ENCODE measurements at regions not wholly inside any gene's neighbourhood (a gene's known extent, or its start where the extent isn't known, plus 50 kb on each side); places are given as distances from the start of the nearest gene placed in this dataset.
"Not testable (repeated sequence)": the region's sequence is repeated elsewhere in the genome, so short reads cannot be mapped to it uniquely, and the experiment has no call there.

DNA sequence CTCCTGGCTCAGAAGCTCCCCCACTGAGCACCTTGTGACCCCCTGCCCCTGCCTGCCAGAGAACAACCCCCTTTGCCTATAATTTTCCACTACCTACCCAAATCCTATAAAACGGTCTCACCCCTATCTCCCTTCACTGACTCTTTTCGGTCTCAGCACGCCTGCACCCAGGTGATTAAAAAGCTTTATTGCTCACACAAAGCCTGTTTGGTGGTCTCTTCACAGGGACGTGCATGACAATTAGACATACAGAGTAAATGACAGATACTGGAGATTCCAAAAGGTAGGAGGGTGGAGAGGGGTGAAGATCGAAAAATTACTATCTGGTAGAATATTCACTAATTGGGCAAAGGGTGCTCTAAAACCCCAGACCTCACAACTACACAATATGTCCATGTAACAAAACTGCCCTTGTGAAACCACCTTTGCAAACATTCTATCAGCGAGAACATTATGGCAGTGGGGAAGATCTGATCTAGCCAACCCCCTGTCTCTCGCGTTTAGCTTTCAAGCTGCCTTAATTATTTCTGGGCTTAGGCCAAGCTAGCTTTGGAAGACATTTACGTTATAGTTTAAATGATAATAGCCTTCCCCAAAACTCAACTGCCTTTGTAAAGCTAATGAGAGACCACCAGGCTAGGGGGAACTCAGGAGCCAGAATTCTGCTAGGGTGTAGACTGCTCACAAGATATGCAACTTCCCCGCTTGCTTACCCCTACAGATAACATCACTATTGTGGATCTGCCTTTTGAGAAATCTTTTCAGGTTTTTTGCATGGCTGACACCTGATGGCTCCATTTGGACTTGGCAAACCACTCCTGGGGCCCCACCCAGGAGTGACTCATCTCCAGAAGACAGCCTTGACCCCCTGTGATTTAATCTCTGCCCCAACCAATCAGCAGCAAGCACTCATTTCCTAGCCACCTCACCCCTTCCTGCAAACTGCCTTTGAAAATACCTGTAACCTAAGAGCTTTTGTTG is 1534.0 kb upstream of the SPRY2 start:
- DNase-seq = no peak
- WGBS (ENCODE audit: insufficient coverage, low lambda C conversion rate) = 58% methylated on average over 2 of the region's 10 CpGs
- H3K9me3 ChIP-seq (ENCODE audit: control insufficient read depth, low read depth, low read length) = no peaks in the 10 kb centered on the region
- no peaks in the 10 kb centered on the region for H3K4me1 ChIP-seq (ENCODE audit: control insufficient read depth, insufficient read depth, low read length)
- H3K4me3 ChIP-seq (ENCODE audit: low read length) = no peak overlapping the region
- no peak overlapping the region for H3K27ac ChIP-seq (ENCODE audit: low read length)
- H3K27me3 ChIP-seq (ENCODE audit: control insufficient read depth, insufficient read depth, low read length) = no peaks in the 10 kb centered on the region
- H3K36me3 ChIP-seq (ENCODE audit: control insufficient read depth, insufficient read depth, low read length) = no peaks in the 10 kb centered on the region

DNA sequence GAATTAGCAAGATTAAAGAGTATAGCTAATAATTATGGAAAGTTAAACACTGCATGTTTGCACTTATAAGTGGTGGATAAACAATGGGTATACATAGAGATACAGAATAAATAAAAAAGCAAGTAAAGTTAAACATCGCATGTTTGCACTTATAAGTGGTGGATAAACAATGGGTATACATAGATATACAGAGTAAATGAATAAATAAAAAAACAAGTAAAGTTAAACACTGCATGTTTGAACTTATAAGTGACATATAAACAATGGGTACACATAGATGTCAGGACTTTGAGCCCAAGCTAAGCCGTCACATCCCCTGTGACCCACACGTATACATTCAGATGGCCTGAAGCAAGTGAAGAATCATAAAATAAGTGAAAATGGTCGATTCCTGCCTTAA is 1533.3 kb upstream of the SPRY2 start:
- H3K4me1 ChIP-seq (ENCODE audit: control insufficient read depth, insufficient read depth, low read length) = no peaks in the 10 kb centered on the region
- no peaks in the 10 kb centered on the region for H3K9me3 ChIP-seq (ENCODE audit: control insufficient read depth, low read depth, low read length)
- H3K4me3 ChIP-seq (ENCODE audit: low read length) = no peak overlapping the region
- no peaks in the 10 kb centered on the region for H3K27me3 ChIP-seq (ENCODE audit: control insufficient read depth, insufficient read depth, low read length)
- WGBS (ENCODE audit: insufficient coverage, low lambda C conversion rate) = 50% methylated on average over 1 of the region's 4 CpGs
- DNase-seq = no peak
- H3K27ac ChIP-seq (ENCODE audit: low read length) = no peak overlapping the region
- no peaks in the 10 kb centered on the region for H3K36me3 ChIP-seq (ENCODE audit: control insufficient read depth, insufficient read depth, low read length)

DNA sequence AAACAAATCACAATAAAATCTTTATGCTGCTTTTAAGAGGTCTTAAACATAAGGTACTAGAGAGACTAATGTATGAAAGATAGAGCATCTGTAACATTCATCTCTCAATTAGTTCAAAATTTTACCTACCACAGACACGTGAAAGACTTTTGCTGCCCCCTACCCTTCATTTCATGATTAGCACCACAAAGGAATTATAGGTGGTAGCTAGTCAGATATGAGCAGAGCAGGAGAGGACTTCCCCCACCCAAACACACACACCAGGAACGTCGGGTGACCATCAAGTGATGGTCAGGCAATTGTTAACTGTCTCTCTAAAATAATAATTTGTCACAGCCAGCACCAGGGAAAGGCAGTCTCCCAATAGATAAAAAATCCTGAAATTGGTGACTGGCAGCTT is 1531.7 kb upstream of the SPRY2 start:
- no peaks in the 10 kb centered on the region for H3K9me3 ChIP-seq (ENCODE audit: control insufficient read depth, low read depth, low read length)
- H3K27me3 ChIP-seq (ENCODE audit: control insufficient read depth, insufficient read depth, low read length) = no peaks in the 10 kb centered on the region
- no peak overlapping the region for H3K4me3 ChIP-seq (ENCODE audit: low read length)
- no peak for DNase-seq
- no peaks in the 10 kb centered on the region for H3K36me3 ChIP-seq (ENCODE audit: control insufficient read depth, insufficient read depth, low read length)
- H3K27ac ChIP-seq (ENCODE audit: low read length) = no peak overlapping the region
- WGBS (ENCODE audit: insufficient coverage, low lambda C conversion rate) = no CpG with 5 or more reads among the region's 3 CpGs
- no peaks in the 10 kb centered on the region for H3K4me1 ChIP-seq (ENCODE audit: control insufficient read depth, insufficient read depth, low read length)

DNA sequence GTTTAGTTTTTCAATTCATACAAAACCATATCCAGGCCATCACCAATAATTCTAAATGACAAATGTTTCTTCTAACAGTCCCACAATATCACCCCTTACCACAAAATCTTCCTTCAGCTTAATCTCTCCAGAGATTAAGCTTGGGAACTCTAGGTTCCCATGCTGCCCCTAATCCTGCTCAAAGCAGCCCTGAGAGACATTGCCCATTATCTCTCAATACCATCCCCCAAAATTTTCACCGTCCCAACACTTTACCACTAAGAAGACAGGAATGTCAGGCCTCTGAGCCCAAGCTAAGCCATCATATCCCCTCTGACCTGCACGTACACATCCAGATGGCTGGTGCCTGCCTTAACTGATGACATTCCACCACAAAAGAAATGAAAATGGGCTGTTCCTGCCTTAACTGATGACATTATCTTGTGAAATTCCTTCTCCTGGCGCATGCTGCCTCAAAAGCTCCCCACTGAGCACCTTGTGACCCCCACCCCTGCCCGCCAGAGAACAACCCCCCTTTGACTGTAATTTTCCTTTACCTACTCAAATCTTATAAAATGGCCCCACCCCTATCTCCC is 1530.9 kb upstream of the SPRY2 start:
- H3K36me3 ChIP-seq (ENCODE audit: control insufficient read depth, insufficient read depth, low read length); H3K27me3 ChIP-seq (ENCODE audit: control insufficient read depth, insufficient read depth, low read length); H3K27ac ChIP-seq (ENCODE audit: low read length); H3K4me1 ChIP-seq (ENCODE audit: control insufficient read depth, insufficient read depth, low read length); H3K9me3 ChIP-seq (ENCODE audit: control insufficient read depth, low read depth, low read length); H3K4me3 ChIP-seq (ENCODE audit: low read length); DNase-seq: not testable (repeated sequence)
- WGBS (ENCODE audit: insufficient coverage, low lambda C conversion rate) = no CpG with 5 or more reads among the region's 4 CpGs

DNA sequence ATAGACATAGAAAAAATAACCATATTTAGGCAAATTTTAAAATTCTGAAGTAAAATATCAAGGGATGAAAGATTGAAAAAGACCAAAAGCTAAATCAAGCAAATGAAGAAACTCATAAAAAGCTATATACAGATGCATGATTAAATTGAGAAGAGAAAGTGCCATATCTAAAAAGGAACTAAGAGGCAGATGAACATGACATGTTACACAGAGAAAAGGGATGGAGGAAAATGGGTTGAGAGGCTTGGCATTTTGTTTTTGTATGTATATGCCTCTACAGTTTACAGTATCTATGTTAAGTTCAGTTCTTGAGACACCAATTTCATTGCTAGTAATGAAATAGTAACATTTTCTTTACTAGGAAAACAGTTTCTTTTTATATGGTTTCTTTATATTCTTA is 1507.4 kb upstream of the SPRY2 start:
- Histone ChIP-seq H3K4me1 (ENCODE audit: control insufficient read depth, insufficient read depth, low read length) (no peaks in the 10 kb centered on the region), H3K4me3 (ENCODE audit: low read length) (no peak overlapping the region), H3K27me3 (ENCODE audit: control insufficient read depth, insufficient read depth, low read length) (no peaks in the 10 kb centered on the region), H3K27ac (ENCODE audit: low read length) (no peak overlapping the region), H3K9me3 (ENCODE audit: control insufficient read depth, low read depth, low read length) (no peaks in the 10 kb centered on the region), H3K36me3 (ENCODE audit: control insufficient read depth, insufficient read depth, low read length) (no peaks in the 10 kb centered on the region)
- DNase-seq = no peak

DNA sequence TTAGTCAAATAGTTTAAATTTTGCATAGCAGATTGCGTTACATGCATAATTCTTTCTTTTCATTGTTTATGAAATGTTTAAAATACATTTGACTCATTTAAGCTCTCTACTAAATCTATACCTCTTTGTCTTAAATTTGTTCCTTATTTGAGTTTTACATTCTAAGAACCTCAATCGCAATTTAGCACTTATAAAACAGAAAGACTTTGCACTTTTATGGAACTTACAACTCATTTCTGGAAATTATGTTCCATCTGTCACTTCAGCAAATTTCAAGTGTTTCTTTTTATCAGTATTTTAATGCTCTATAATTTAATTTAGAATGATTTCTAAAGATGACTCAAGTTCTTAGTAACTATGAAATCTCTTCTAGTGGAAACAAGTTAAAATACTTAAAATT is 1505.8 kb upstream of the SPRY2 start:
- Histone ChIP-seq H3K27me3 (ENCODE audit: control insufficient read depth, insufficient read depth, low read length) (no peaks in the 10 kb centered on the region), H3K27ac (ENCODE audit: low read length) (no peak overlapping the region), H3K4me1 (ENCODE audit: control insufficient read depth, insufficient read depth, low read length) (no peaks in the 10 kb centered on the region), H3K4me3 (ENCODE audit: low read length) (no peak overlapping the region), H3K36me3 (ENCODE audit: control insufficient read depth, insufficient read depth, low read length) (no peaks in the 10 kb centered on the region), H3K9me3 (ENCODE audit: control insufficient read depth, low read depth, low read length) (no peaks in the 10 kb centered on the region)
- no peak for DNase-seq
- 84% methylated on average over 2 of the region's 2 CpGs for WGBS (ENCODE audit: insufficient coverage, low lambda C conversion rate)

DNA sequence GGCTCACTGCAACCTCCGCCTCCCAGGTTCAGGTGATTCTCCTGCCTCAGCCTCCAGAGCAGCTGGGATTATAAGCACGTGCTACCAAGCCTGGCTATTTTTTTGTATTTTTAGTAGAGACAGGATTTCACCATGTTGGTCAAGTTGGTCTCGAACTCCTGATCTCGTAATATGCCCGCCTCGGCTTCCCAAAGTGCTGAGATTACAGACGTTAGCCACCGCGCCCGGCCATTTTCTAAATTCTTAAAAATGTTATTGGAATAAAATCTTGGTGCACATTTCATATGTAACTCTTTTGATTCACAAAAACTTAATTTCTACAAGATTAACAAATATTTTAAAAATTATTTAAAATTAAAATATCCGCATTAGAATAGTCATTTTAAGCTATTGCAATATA is 1480.3 kb upstream of the SPRY2 start:
- no peak for DNase-seq
- WGBS (ENCODE audit: insufficient coverage, low lambda C conversion rate) = 98% methylated on average over 6 of the region's 11 CpGs
- no peaks in the 10 kb centered on the region for H3K27me3 ChIP-seq (ENCODE audit: control insufficient read depth, insufficient read depth, low read length)
- no peak overlapping the region for H3K27ac ChIP-seq (ENCODE audit: low read length)
- H3K36me3 ChIP-seq (ENCODE audit: control insufficient read depth, insufficient read depth, low read length) = no peaks in the 10 kb centered on the region
- no peaks in the 10 kb centered on the region for H3K9me3 ChIP-seq (ENCODE audit: control insufficient read depth, low read depth, low read length)
- no peak overlapping the region for H3K4me3 ChIP-seq (ENCODE audit: low read length)
- H3K4me1 ChIP-seq (ENCODE audit: control insufficient read depth, insufficient read depth, low read length) = no peaks in the 10 kb centered on the region

DNA sequence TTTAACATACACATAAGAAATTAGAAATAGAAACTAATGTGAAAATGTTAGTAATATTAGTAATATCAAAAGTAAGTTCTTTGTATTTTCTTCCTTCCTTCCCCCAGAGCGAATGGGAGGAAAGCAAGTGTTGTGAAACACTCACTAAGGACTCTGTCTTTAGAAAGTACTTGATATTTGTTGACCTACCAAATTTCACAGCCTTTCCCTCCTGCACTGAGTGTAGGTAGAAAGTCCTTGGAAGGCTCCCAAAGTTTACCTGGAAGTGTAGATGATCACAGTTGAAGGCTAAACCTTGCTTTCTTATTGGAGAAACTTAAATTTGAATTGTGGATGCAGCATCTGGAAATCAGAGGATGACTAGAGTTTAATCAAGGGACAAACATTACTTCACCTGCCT is 1459.5 kb upstream of the SPRY2 start:
- Histone ChIP-seq H3K36me3 (ENCODE audit: control insufficient read depth, insufficient read depth, low read length) (no peaks in the 10 kb centered on the region), H3K4me3 (ENCODE audit: low read length) (no peak overlapping the region), H3K27ac (ENCODE audit: low read length) (no peak overlapping the region), H3K27me3 (ENCODE audit: control insufficient read depth, insufficient read depth, low read length) (no peaks in the 10 kb centered on the region), H3K4me1 (ENCODE audit: control insufficient read depth, insufficient read depth, low read length) (no peaks in the 10 kb centered on the region), H3K9me3 (ENCODE audit: control insufficient read depth, low read depth, low read length) (no peaks in the 10 kb centered on the region)
- no CpG with 5 or more reads among the region's 1 CpG for WGBS (ENCODE audit: insufficient coverage, low lambda C conversion rate)
- DNase-seq = no peak

DNA sequence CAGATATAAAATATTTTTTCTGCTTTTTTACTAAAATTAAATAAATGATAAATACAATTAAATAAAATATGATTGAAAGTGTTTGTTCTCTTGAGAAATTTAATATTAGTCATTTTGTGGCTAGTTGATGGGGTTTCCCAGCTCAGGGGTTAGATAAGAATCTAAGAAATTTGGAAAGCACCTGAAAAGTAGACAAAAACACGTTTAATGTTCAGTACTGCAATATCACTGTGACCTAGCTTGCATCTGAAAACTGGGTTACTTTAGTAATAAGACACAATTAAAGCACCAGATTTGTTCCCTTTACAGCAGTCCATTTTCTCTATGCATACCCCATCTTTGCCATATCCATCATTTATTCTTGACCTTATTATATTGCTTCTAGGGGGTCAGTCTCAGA is 1454.8 kb upstream of the SPRY2 start:
- no peaks in the 10 kb centered on the region for H3K4me1 ChIP-seq (ENCODE audit: control insufficient read depth, insufficient read depth, low read length)
- H3K27ac ChIP-seq (ENCODE audit: low read length) = no peak overlapping the region
- H3K27me3 ChIP-seq (ENCODE audit: control insufficient read depth, insufficient read depth, low read length) = no peaks in the 10 kb centered on the region
- no peak for DNase-seq
- H3K36me3 ChIP-seq (ENCODE audit: control insufficient read depth, insufficient read depth, low read length) = no peaks in the 10 kb centered on the region
- no peak overlapping the region for H3K4me3 ChIP-seq (ENCODE audit: low read length)
- no peaks in the 10 kb centered on the region for H3K9me3 ChIP-seq (ENCODE audit: control insufficient read depth, low read depth, low read length)
- no CpG with 5 or more reads among the region's 1 CpG for WGBS (ENCODE audit: insufficient coverage, low lambda C conversion rate)

DNA sequence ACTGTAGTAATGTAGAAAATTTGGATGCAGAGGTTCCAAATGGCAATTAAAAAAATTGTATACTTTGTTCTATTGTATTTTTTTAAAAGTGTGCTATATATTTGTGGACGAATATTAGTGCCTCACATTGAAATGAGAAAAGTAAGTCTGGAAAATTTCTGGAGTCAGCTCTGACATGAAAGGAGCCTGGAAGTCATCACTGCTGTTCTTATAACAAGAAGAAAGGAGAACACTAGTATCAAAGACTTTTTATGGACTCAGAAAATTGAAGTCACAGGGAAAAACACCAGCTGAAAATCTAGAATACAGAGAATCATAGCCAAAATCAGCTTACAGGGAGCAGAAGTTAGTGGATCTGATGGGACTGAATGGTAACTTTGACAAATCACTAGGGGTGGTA is 1450.7 kb upstream of the SPRY2 start:
- no peak overlapping the region for H3K4me3 ChIP-seq (ENCODE audit: low read length)
- H3K27me3 ChIP-seq (ENCODE audit: control insufficient read depth, insufficient read depth, low read length) = no peaks in the 10 kb centered on the region
- WGBS (ENCODE audit: insufficient coverage, low lambda C conversion rate) = 86% methylated on average over 1 of the region's 1 CpG
- no peaks in the 10 kb centered on the region for H3K36me3 ChIP-seq (ENCODE audit: control insufficient read depth, insufficient read depth, low read length)
- no peaks in the 10 kb centered on the region for H3K9me3 ChIP-seq (ENCODE audit: control insufficient read depth, low read depth, low read length)
- no peaks in the 10 kb centered on the region for H3K4me1 ChIP-seq (ENCODE audit: control insufficient read depth, insufficient read depth, low read length)
- no peak for DNase-seq
- H3K27ac ChIP-seq (ENCODE audit: low read length) = no peak overlapping the region

DNA sequence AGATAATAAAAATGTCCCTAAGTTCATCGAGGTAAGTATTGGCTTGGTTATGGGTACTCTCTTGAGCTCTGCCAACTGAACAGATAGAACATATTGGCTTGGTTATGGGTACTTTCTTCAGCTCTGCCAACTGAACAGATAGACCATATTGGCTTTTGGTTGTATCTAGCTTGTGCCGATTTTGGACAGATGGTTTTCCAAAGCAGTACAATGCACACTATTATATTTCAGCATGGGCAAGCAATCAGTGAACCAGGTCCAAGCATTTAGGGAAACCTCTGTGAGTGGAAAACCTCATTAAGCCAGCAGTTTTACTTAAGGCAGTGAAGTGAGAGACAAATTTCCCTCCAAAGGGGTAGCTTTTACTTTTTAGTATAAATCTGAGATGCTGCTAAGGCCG is 1440.5 kb upstream of the SPRY2 start:
- Histone ChIP-seq H3K4me1 (ENCODE audit: control insufficient read depth, insufficient read depth, low read length) (no peaks in the 10 kb centered on the region), H3K27me3 (ENCODE audit: control insufficient read depth, insufficient read depth, low read length) (no peaks in the 10 kb centered on the region), H3K4me3 (ENCODE audit: low read length) (no peak overlapping the region), H3K27ac (ENCODE audit: low read length) (no peak overlapping the region), H3K9me3 (ENCODE audit: control insufficient read depth, low read depth, low read length) (no peaks in the 10 kb centered on the region), H3K36me3 (ENCODE audit: control insufficient read depth, insufficient read depth, low read length) (no peaks in the 10 kb centered on the region)
- 100% methylated on average over 1 of the region's 3 CpGs for WGBS (ENCODE audit: insufficient coverage, low lambda C conversion rate)
- no peak for DNase-seq
